ENCODE measurements at regions not wholly inside any gene's neighbourhood (a gene's known extent, or its start where the extent isn't known, plus 50 kb on each side); places are given as distances from the start of the nearest gene placed in this dataset.

GRCh38 chr7:149669121-149669818, 104.1 kb downstream of the ZNF467 start:
- Histone ChIP-seq H4K20me1 (replicated peaks; ENCODE audit: control insufficient read depth, extremely low read depth, insufficient read depth, low read length) (no peaks in the 10 kb centered on the region), H3K9me3 (replicated peaks; ENCODE audit: control insufficient read depth, insufficient read depth, low read length) (no peaks in the 10 kb centered on the region), H3K4me1 (ENCODE audit: control insufficient read depth, extremely low read depth, insufficient read depth, low read length) (no peaks in the 10 kb centered on the region), H3K27ac (ENCODE audit: insufficient read depth, low read depth, low read length) (no peak overlapping the region), H3K4me2 (ENCODE audit: insufficient read depth, low read length) (no peak overlapping the region), H3K9ac (replicated peaks; ENCODE audit: extremely low read depth, insufficient read depth, low read length) (no peak overlapping the region), H3K79me2 (ENCODE audit: control insufficient read depth, insufficient read depth, low read length) (no peaks in the 10 kb centered on the region), H3K9me1 (replicated peaks; ENCODE audit: control insufficient read depth, extremely low read depth, insufficient read depth, low read length) (no peaks in the 10 kb centered on the region), H2AFZ (ENCODE audit: low read depth, low read length) (no peak overlapping the region), H3K36me3 (ENCODE audit: control insufficient read depth in 2 of 2, extremely low read depth in 1 of 2, insufficient read depth in 2 of 2, low read length in 2 of 2) (no peaks in the 10 kb centered on the region), H3K27me3 (ENCODE audit: control insufficient read depth in 2 of 2, insufficient read depth in 2 of 2, low read length in 2 of 2) (peaks cover 5 to 16% of the 10 kb centered on the region in 2 experiments), H3K4me3 (replicated peaks in 1 of 3; ENCODE audit: insufficient read depth in 1 of 3, low read depth in 1 of 3, low read length in 3 of 3) (no peak overlapping the region)
- TF ChIP-seq POLR2A (IDR thresholded peaks at IDR 0.05; ENCODE audit: low read depth, low read length) = no peak
- peak; percentile 27 to 34 for TF ChIP-seq CTCF (IDR thresholded peaks at IDR 0.05; ENCODE audit: extremely low read depth in 1 of 2, insufficient read depth in 1 of 2, low read depth in 1 of 2, low read length in 2 of 2)
- BruUV-seq (replicated peaks) = no TSS peak
- ChIA-PET CTCF (interaction anchor here (1.2 to 2.3 kb wide), 3 partner anchors 71 to 79 kb away, joined by 3 to 15 read pairs (median 5); no protein-coding TSS in a partner anchor), POLR2A (no interaction called here)
- FAIRE-seq (peak; percentile 35), DNase-seq (ENCODE audit: low read depth, low spot score) (peak; percentile 42)
- dilution Hi-C loops (cut with MboI; ENCODE audit: extremely low pct_ligation_motif_present, low sequenced_read_pairs) (no loop called here), intact Hi-C loops (cut with micrococcal nuclease) (loop anchor here (1.0 kb wide), 2 partner anchors 73 to 84 kb away; no protein-coding TSS in a partner anchor)

GRCh38 chr7:149666360-149666945, 106.9 kb downstream of the ZNF467 start:
- no peak overlapping the region for H3K4me2 ChIP-seq (ENCODE audit: insufficient read depth, low read length)
- H3K9me1 ChIP-seq (replicated peaks; ENCODE audit: control insufficient read depth, extremely low read depth, insufficient read depth, low read length) = no peaks in the 10 kb centered on the region
- no TSS peak for BruUV-seq (replicated peaks)
- no peak overlapping the region for H3K9ac ChIP-seq (replicated peaks; ENCODE audit: extremely low read depth, insufficient read depth, low read length)
- no peaks in the 10 kb centered on the region for H3K79me2 ChIP-seq (ENCODE audit: control insufficient read depth, insufficient read depth, low read length)
- FAIRE-seq = no peak
- H2AFZ ChIP-seq (ENCODE audit: low read depth, low read length) = no peak overlapping the region
- H3K27me3 ChIP-seq (ENCODE audit: control insufficient read depth in 2 of 2, insufficient read depth in 2 of 2, low read length in 2 of 2) = peaks cover 5 to 17% of the 10 kb centered on the region in 2 experiments
- no peaks in the 10 kb centered on the region for H4K20me1 ChIP-seq (replicated peaks; ENCODE audit: control insufficient read depth, extremely low read depth, insufficient read depth, low read length)
- H3K4me1 ChIP-seq (ENCODE audit: control insufficient read depth, extremely low read depth, insufficient read depth, low read length) = no peaks in the 10 kb centered on the region
- CTCF ChIA-PET = interaction anchor here (1.0 kb wide), 1 partner anchor 75 kb away, joined by 6 read pairs; no protein-coding TSS in a partner anchor
- H3K4me3 ChIP-seq (replicated peaks in 1 of 3; ENCODE audit: insufficient read depth in 1 of 3, low read depth in 1 of 3, low read length in 3 of 3) = no peak overlapping the region
- no peaks in the 10 kb centered on the region for H3K9me3 ChIP-seq (replicated peaks; ENCODE audit: control insufficient read depth, insufficient read depth, low read length)
- intact Hi-C loops (cut with micrococcal nuclease) (no loop called here), dilution Hi-C loops (cut with MboI; ENCODE audit: extremely low pct_ligation_motif_present, low sequenced_read_pairs) (no loop called here)
- H3K27ac ChIP-seq (ENCODE audit: insufficient read depth, low read depth, low read length) = no peak overlapping the region
- TF ChIP-seq JUN (IDR thresholded peaks at IDR 0.05; ENCODE audit: borderline replicate concordance, insufficient read depth, insufficient read length, low read depth) (no peak), CTCF (IDR thresholded peaks at IDR 0.05; ENCODE audit: extremely low read depth in 1 of 2, insufficient read depth in 1 of 2, low read depth in 1 of 2, low read length in 2 of 2) (no peak), POLR2A (IDR thresholded peaks at IDR 0.05; ENCODE audit: low read depth, low read length) (no peak), MYC (IDR thresholded peaks at IDR 0.05; ENCODE audit: low read depth, low read length) (no peak), MAX (IDR thresholded peaks at IDR 0.05; ENCODE audit: insufficient read depth, insufficient read length) (no peak), GATA2 (IDR thresholded peaks at IDR 0.05; ENCODE audit: insufficient read depth, insufficient read length, low read depth, low read length) (no peak), POLR2AphosphoS5 (IDR thresholded peaks at IDR 0.05; ENCODE audit: insufficient read depth, low read depth, low read length) (no peak)
- POLR2A ChIA-PET = no interaction called here
- DNase-seq (ENCODE audit: low read depth, low spot score) = no peak
- H3K36me3 ChIP-seq (ENCODE audit: control insufficient read depth in 2 of 2, extremely low read depth in 1 of 2, insufficient read depth in 2 of 2, low read length in 2 of 2) = no peaks in the 10 kb centered on the region
